GM10266 (cell line): ENCODE measurements at regions not wholly inside any gene's neighbourhood (a gene's known extent, or its start where the extent isn't known, plus 50 kb on each side); places are given as distances from the start of the nearest gene placed in this dataset.

Experiments used
- DNase-seq: peaks from one replicate; pipeline ENCODE4 v3.0.0; 2012; ENCODE audit errors: extremely low spot score
- CTCF ChIP-seq: IDR thresholded peaks from 2 replicates; pipeline ENCODE4 v1.5.1; 2012; ENCODE audit warnings: mild to moderate bottlenecking, low read depth; ENCODE audit not compliant: control insufficient read depth, insufficient read depth; ENCODE audit errors: missing control alignments

- no peak for DNase-seq
- peak; percentile 38 for TF ChIP-seq CTCF
Observed at GRCh38 chrY:7874080-7874479, 962.5 kb upstream of the AMELY start.

GRCh38 chrY:7871304-7871932, 959.9 kb upstream of the AMELY start:
- no peak for DNase-seq
- no peak for TF ChIP-seq CTCF

- no peak for TF ChIP-seq CTCF
Observed at GRCh38 chrY:7866976-7867375, 955.4 kb upstream of the AMELY start.

GRCh38 chrY:7860781-7861614, 949.4 kb upstream of the AMELY start:
- no peak for TF ChIP-seq CTCF
- no peak for DNase-seq

More at GRCh38 chrY:7866976-7867375, 955.4 kb upstream of the AMELY start:
- DNase-seq = no peak

GRCh38 chrY:7850191-7850590, 938.6 kb upstream of the AMELY start:
- TF ChIP-seq CTCF = no peak
- DNase-seq = no peak

- no peak for DNase-seq
Observed at GRCh38 chrY:7845776-7846175, 934.2 kb upstream of the AMELY start.

More at GRCh38 chrY:7845776-7846175, 934.2 kb upstream of the AMELY start:
- no peak for TF ChIP-seq CTCF
